ENCODE measurements at regions not wholly inside any gene's neighbourhood (a gene's known extent, or its start where the extent isn't known, plus 50 kb on each side); places are given as distances from the start of the nearest gene placed in this dataset.
"Not testable (repeated sequence)": the region's sequence is repeated elsewhere in the genome, so short reads cannot be mapped to it uniquely, and the experiment has no call there.

GRCh38 chr11:22001803-22002202, 191.1 kb upstream of the ANO5 start:
- not testable (repeated sequence) for TF ChIP-seq CTCF, POLR2A, EP300 (IDR thresholded peaks at IDR 0.05)

Data from tibial nerve (tissue), 4 donors.